ENCODE measurements at regions not wholly inside any gene's neighbourhood (a gene's known extent, or its start where the extent isn't known, plus 50 kb on each side); places are given as distances from the start of the nearest gene placed in this dataset.
"Not testable (repeated sequence)": the region's sequence is repeated elsewhere in the genome, so short reads cannot be mapped to it uniquely, and the experiment has no call there.

DNA sequence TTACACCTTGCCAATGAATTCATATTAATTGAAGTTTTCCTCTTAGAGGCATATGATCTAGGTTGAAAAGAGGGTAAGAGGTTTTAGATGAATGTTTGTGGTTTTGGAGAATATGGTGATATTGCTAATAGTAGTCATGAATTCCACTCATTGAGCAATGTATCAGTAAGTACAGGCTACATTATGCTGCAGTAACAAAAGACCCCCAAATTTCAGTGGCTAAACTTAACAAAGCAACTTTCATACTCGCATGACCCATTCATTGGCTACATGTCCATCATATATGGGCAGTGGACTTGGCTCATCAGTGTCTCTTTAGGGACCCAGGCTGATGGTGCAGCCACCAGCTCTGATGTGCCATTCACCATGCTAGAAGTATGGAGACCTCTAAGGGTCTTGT, 196.6 kb upstream of the MYL2 start (continued):
- TF ChIP-seq, protein P1, sequence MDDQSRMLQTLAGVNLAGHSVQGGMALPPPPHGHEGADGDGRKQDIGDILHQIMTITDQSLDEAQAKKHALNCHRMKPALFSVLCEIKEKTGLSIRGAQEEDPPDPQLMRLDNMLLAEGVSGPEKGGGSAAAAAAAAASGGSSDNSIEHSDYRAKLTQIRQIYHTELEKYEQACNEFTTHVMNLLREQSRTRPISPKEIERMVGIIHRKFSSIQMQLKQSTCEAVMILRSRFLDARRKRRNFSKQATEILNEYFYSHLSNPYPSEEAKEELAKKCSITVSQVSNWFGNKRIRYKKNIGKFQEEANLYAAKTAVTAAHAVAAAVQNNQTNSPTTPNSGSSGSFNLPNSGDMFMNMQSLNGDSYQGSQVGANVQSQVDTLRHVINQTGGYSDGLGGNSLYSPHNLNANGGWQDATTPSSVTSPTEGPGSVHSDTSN (IDR thresholded peaks at IDR 0.05): no peak
- TF ChIP-seq CEBPB (IDR thresholded peaks at IDR 0.05): no peak

DNA sequence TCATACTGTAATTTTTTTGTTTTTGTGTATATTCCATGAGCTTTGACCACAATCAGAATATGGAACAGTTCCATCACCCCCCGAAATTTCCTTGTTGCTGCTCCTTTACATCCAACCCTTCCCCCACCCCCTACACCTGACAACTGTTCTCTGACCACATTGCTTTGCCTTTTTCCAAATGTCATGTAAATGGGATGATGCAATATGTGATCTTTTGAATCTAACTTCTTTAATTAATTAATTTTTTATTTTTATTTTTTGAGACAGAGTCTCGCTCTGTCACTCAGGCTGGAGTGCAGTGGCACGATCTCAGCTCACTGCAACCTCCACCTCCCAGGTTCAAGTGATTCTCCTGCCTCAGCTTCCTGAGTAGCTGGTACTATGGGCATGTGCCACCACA, 192.9 kb upstream of the MYL2 start:
- POLR2A ChIA-PET; FAIRE-seq; H3K4me1 ChIP-seq; H3K4me3 ChIP-seq; H3K27ac ChIP-seq; ATAC-seq; H3K9me3 ChIP-seq; H3K4me2 ChIP-seq; DNase-seq (ENCODE audit: low read depth in 1 of 2, low spot score in 1 of 2): not testable (repeated sequence)
- CTCF ChIA-PET: interaction anchor here (1.0 to 1.3 kb wide), 3 partner anchors 12 to 180 kb away, joined by 3 to 4 read pairs (median 3); no protein-coding TSS in a partner anchor
- 46% methylated on average over 3 of the region's 3 CpGs for WGBS (ENCODE audit: missing lambda C conversion rate)

DNA sequence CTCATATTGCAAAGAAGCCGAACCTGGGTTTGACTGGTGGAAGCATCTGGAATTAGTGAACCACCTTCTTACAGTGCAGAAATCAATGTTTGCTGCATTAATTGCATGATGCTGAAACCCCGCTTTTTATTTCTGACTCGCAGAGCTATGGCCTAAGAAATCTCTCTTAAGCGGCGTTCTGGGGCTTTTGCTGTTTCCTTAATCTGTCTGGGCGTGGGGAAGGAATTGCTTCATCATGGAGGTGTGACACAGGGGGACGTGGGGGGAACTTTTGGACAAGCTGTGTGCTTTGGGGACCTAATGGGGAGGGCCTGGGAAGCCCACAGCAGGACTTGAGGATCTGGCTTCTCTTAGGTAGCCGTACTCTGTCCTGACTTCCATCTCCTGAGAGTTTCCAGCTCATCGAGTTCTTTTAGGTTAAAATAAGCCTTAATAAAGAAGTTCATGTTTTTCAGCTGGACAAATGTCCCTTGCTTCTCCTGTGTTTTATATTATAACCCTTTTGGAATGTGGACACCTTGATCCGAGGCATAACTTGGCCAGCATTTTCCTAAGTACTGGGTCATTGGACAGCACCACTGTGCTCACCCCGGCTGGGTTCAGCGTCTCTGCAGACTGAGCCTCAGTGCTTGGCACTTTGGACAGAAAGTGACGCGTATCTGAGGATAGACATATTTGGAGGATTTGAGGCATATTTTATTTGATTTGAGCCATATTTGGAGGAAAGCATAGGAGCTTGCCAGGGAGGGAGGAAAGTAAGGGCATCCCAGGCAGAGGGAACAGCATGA, 192.1 kb upstream of the MYL2 start:
- Histone ChIP-seq H3K4me2 (no peak overlapping the region), H3K9me3 (peaks cover 4% of the 10 kb centered on the region; the same call in 1 of the 3 replicates), H3K27ac (no peak overlapping the region), H3K4me1 (no peaks in the 10 kb centered on the region), H3K4me3 (no peak overlapping the region)
- CTCF ChIA-PET: interaction anchor here (1.0 to 1.3 kb wide), 2 partner anchors 11 to 179 kb away, joined by 3 to 4 read pairs; no protein-coding TSS in a partner anchor
- POLR2A ChIA-PET: no interaction called here
- ATAC-seq: no peak
- WGBS (ENCODE audit: missing lambda C conversion rate): 74% methylated on average over 13 of the region's 14 CpGs
- FAIRE-seq: no peak
- no peak for DNase-seq (ENCODE audit: low read depth in 1 of 2, low spot score in 1 of 2)
- TF ChIP-seq FOSL2 (IDR thresholded peaks at IDR 0.05): no peak
- TF ChIP-seq FOSL2 (CRISPR knock-in tag; IDR thresholded peaks at IDR 0.05): no peak
- no peak for TF ChIP-seq EHMT2 (IDR thresholded peaks at IDR 0.05; ENCODE audit: low read depth)
- no peak for TF ChIP-seq HDAC2 (IDR thresholded peaks at IDR 0.05)
- no peak for TF ChIP-seq POLR2A (IDR thresholded peaks at IDR 0.05; ENCODE audit: low read length)
- TF ChIP-seq NR3C1 (IDR thresholded peaks at IDR 0.05): no peak
- TF ChIP-seq, protein P2, sequence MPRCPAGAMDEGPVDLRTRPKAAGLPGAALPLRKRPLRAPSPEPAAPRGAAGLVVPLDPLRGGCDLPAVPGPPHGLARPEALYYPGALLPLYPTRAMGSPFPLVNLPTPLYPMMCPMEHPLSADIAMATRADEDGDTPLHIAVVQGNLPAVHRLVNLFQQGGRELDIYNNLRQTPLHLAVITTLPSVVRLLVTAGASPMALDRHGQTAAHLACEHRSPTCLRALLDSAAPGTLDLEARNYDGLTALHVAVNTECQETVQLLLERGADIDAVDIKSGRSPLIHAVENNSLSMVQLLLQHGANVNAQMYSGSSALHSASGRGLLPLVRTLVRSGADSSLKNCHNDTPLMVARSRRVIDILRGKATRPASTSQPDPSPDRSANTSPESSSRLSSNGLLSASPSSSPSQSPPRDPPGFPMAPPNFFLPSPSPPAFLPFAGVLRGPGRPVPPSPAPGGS (IDR thresholded peaks at IDR 0.05): no peak
- no peak for TF ChIP-seq HEYL (CRISPR knock-in tag; IDR thresholded peaks at IDR 0.05)
- no peak for TF ChIP-seq HOXB13 (CRISPR knock-in tag; IDR thresholded peaks at IDR 0.05; ENCODE audit: low read depth)
- TF ChIP-seq JUNB (IDR thresholded peaks at IDR 0.05): no peak
- TF ChIP-seq ZC3H11A (IDR thresholded peaks at IDR 0.05): no peak
- no peak for TF ChIP-seq RNF2 (IDR thresholded peaks at IDR 0.05; ENCODE audit: borderline replicate concordance, low read depth)
- TF ChIP-seq ESRRA (IDR thresholded peaks at IDR 0.05; ENCODE audit: borderline replicate concordance, low read length): no peak
- no peak for TF ChIP-seq MYC (IDR thresholded peaks at IDR 0.05; ENCODE audit: borderline replicate concordance, low read length)
- TF ChIP-seq ZFP36 (IDR thresholded peaks at IDR 0.05; ENCODE audit: borderline replicate concordance, partially characterized antibody): no peak
- no peak for TF ChIP-seq RFX5 (IDR thresholded peaks at IDR 0.05)
- TF ChIP-seq, protein P3, sequence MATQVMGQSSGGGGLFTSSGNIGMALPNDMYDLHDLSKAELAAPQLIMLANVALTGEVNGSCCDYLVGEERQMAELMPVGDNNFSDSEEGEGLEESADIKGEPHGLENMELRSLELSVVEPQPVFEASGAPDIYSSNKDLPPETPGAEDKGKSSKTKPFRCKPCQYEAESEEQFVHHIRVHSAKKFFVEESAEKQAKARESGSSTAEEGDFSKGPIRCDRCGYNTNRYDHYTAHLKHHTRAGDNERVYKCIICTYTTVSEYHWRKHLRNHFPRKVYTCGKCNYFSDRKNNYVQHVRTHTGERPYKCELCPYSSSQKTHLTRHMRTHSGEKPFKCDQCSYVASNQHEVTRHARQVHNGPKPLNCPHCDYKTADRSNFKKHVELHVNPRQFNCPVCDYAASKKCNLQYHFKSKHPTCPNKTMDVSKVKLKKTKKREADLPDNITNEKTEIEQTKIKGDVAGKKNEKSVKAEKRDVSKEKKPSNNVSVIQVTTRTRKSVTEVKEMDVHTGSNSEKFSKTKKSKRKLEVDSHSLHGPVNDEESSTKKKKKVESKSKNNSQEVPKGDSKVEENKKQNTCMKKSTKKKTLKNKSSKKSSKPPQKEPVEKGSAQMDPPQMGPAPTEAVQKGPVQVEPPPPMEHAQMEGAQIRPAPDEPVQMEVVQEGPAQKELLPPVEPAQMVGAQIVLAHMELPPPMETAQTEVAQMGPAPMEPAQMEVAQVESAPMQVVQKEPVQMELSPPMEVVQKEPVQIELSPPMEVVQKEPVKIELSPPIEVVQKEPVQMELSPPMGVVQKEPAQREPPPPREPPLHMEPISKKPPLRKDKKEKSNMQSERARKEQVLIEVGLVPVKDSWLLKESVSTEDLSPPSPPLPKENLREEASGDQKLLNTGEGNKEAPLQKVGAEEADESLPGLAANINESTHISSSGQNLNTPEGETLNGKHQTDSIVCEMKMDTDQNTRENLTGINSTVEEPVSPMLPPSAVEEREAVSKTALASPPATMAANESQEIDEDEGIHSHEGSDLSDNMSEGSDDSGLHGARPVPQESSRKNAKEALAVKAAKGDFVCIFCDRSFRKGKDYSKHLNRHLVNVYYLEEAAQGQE (IDR thresholded peaks at IDR 0.05): no peak
- no peak for TF ChIP-seq ELK1 (IDR thresholded peaks at IDR 0.05; ENCODE audit: low read depth, low read length)

All from A549 (cell line).